Neural crest cell (in vitro differentiated cells): ENCODE measurements at regions not wholly inside any gene's neighbourhood (a gene's known extent, or its start where the extent isn't known, plus 50 kb on each side); places are given as distances from the start of the nearest gene placed in this dataset.
A peak's percentile ranks its signal among the peaks of the same experiment; 100 is the strongest.
"Not testable (repeated sequence)": the region's sequence is repeated elsewhere in the genome, so short reads cannot be mapped to it uniquely, and the experiment has no call there.

Source experiments
- DNase-seq: peaks from one replicate; pipeline ENCODE4 v3.0.0; 2021; ENCODE audit warnings: low read depth, mixed read lengths, low spot score
- H3K27ac Mint-ChIP-seq: one replicate; pipeline ENCODE4 v1.8.0; 2021; ENCODE audit warnings: mild to moderate bottlenecking, mixed read lengths; ENCODE audit not compliant: unreplicated experiment
- H3K27me3 Mint-ChIP-seq: 2 replicates; pipeline ENCODE4 v1.8.0; 2021; ENCODE audit warnings: low read depth, mild to moderate bottlenecking, mixed read lengths
- H3K36me3 Mint-ChIP-seq: 2 replicates; pipeline ENCODE4 v1.8.0; 2021; ENCODE audit warnings: low read depth, mild to moderate bottlenecking, mixed read lengths
- H3K4me1 Mint-ChIP-seq: 2 replicates; pipeline ENCODE4 v1.8.0; 2021; ENCODE audit warnings: mixed read lengths
- H3K4me3 Mint-ChIP-seq: one replicate; pipeline ENCODE4 v1.8.0; 2021; ENCODE audit warnings: mild to moderate bottlenecking, mixed read lengths
- H3K9me3 Mint-ChIP-seq: 2 replicates; pipeline ENCODE4 v1.8.0; 2021; ENCODE audit warnings: mixed read lengths
- TF ChIP-seq, protein P1 (sequence below): fragments of 200-600 bp; sonication (generic); conservative IDR thresholded peaks from 2 replicates; pipeline ENCODE4 v1.5.0; 2021; ENCODE audit warnings: antibody characterized with exemption, mild to moderate bottlenecking

DNA sequence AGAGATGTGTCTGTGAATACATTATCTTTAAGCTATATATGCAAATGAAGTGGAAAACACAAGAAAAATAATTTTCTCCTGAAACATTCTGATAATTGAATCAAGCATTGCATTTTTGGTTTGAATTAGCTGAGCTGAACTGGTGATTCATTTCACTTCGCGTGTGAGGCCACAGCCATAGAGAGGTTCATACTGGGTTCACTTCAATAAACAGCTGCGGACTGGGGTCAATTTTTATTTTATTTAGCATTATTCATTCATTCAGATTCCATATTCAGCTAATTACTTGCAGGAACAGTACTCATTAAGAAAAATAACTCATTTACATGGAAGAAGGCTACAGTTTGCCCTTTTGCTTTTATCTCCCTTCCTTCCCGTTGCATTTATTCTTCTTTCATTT is 195.2 kb upstream of the LRIG3 start:
- no peak overlapping the region for H3K27ac Mint-ChIP-seq
- peaks cover 2% of the 10 kb centered on the region for H3K9me3 Mint-ChIP-seq
- peaks cover 8% of the 10 kb centered on the region for H3K4me1 Mint-ChIP-seq
- H3K36me3 Mint-ChIP-seq: no peaks in the 10 kb centered on the region
- DNase-seq: no peak
- H3K4me3 Mint-ChIP-seq: no peak overlapping the region
- TF ChIP-seq, protein P1, sequence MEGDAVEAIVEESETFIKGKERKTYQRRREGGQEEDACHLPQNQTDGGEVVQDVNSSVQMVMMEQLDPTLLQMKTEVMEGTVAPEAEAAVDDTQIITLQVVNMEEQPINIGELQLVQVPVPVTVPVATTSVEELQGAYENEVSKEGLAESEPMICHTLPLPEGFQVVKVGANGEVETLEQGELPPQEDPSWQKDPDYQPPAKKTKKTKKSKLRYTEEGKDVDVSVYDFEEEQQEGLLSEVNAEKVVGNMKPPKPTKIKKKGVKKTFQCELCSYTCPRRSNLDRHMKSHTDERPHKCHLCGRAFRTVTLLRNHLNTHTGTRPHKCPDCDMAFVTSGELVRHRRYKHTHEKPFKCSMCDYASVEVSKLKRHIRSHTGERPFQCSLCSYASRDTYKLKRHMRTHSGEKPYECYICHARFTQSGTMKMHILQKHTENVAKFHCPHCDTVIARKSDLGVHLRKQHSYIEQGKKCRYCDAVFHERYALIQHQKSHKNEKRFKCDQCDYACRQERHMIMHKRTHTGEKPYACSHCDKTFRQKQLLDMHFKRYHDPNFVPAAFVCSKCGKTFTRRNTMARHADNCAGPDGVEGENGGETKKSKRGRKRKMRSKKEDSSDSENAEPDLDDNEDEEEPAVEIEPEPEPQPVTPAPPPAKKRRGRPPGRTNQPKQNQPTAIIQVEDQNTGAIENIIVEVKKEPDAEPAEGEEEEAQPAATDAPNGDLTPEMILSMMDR: no peak
- no peaks in the 10 kb centered on the region for H3K27me3 Mint-ChIP-seq

DNA sequence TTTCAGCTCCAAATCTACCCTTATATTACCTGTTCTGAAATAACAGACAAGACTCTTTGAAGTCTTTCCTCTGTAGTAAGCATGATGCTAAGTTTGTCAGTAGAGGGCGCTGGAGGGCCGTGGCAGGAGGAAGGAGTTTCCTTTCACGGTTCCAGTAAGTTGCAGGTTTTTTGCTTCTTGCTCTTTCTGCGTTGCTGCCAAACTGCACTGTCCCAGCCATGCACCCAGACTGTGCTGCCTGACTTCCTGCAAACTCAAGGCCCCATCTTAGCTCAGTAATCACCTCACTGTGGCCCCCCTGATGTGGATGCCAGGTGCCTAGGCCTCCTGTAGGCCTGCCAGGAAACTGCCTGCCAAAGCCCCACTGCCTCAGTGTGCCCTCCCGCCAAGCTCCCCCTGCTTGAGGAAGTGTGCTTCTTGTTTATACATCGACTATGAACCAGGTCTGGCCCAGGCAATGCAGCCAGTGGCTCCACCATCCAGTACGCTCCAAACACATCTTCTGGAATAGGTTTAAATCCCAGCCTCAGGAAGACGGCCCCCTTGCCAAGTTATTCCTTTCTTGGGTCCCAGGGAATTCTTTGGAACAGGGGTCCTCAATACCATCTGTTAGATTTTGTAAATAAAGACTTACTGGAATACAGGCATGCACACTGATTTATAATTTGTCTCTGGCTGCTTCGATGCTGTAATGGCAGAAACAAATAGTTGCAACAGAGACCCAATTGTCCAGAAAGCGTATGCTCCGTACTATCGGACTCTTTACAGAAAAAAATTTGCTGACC is 193.7 kb upstream of the LRIG3 start:
- H3K36me3 Mint-ChIP-seq: no peaks in the 10 kb centered on the region
- no peak overlapping the region for H3K4me3 Mint-ChIP-seq
- H3K27me3 Mint-ChIP-seq: no peaks in the 10 kb centered on the region
- TF ChIP-seq, protein P1: peak; percentile 88
- peaks cover 8% of the 10 kb centered on the region for H3K4me1 Mint-ChIP-seq
- DNase-seq: peak; percentile 83
- H3K9me3 Mint-ChIP-seq: peaks cover 2% of the 10 kb centered on the region
- H3K27ac Mint-ChIP-seq: peak overlapping the region; percentile 21

DNA sequence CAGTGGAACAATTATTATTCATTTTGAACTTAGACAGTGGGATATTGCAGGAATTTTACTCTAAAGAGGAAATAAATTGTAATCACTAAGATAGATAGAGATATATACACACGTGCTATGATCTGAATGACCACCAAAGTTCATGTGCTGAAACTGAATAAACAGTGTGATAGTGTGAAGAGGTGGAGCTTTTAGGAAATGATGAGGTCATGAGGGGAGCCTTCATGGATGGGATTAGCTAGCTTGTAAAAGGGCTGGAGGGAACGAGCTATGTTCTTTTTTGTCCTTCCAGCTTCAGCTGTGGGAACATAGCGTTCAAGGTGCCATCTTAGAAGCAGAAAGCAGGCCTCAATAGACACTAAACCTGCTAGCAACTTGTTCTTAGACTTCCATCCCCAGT is 191.5 kb upstream of the LRIG3 start:
- no peak overlapping the region for H3K4me3 Mint-ChIP-seq
- no peaks in the 10 kb centered on the region for H3K36me3 Mint-ChIP-seq
- TF ChIP-seq, protein P1: no peak
- peaks cover 8% of the 10 kb centered on the region for H3K4me1 Mint-ChIP-seq
- H3K27ac Mint-ChIP-seq: no peak overlapping the region
- no peaks in the 10 kb centered on the region for H3K27me3 Mint-ChIP-seq
- no peaks in the 10 kb centered on the region for H3K9me3 Mint-ChIP-seq
- no peak for DNase-seq

DNA sequence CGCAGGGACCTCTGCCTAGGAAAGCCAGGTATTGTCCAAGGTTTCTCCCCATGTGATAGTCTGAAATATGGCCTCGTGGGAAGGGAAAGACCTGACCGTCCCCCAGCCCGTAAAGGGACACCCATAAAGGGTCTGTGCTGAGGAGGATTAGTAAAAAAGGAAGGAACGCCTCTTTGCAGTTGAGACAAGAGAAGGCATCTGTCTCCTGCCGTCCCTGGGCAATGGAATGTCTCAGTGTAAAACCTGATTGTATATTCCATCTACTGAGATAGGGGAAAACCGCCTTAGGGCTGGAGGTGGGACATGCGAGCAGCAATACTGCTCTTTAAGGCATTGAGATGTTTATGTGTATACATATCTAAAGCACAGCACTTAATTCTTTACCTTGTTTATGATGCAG is 188.2 kb upstream of the LRIG3 start:
- H3K4me3 Mint-ChIP-seq, H3K4me1 Mint-ChIP-seq, H3K27me3 Mint-ChIP-seq, H3K36me3 Mint-ChIP-seq, H3K9me3 Mint-ChIP-seq, DNase-seq, H3K27ac Mint-ChIP-seq: not testable (repeated sequence)

DNA sequence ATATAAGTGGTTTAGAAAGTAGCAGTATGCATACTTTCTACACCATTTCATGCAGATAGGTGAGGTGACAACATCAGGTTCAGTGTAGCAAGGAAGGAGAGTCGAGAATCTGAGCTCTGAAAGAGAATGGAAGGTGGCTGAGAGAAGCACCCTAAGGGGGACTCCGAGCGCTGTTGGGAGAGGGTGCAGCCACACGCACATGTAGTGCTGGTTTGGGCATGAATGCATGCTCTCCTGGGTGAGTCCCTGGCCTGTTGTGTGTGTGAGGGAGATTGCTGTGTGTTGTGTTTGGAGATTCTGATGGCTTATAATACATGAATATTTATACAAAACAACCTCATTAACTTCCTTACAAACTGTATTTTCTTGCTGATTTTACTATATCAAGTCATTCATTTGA is 180.3 kb upstream of the LRIG3 start:
- TF ChIP-seq, protein P1: no peak
- no peaks in the 10 kb centered on the region for H3K27me3 Mint-ChIP-seq
- DNase-seq: no peak
- H3K27ac Mint-ChIP-seq: no peak overlapping the region
- H3K36me3 Mint-ChIP-seq: no peaks in the 10 kb centered on the region
- peaks cover 3% of the 10 kb centered on the region for H3K9me3 Mint-ChIP-seq
- peaks cover 16% of the 10 kb centered on the region for H3K4me1 Mint-ChIP-seq
- no peak overlapping the region for H3K4me3 Mint-ChIP-seq

DNA sequence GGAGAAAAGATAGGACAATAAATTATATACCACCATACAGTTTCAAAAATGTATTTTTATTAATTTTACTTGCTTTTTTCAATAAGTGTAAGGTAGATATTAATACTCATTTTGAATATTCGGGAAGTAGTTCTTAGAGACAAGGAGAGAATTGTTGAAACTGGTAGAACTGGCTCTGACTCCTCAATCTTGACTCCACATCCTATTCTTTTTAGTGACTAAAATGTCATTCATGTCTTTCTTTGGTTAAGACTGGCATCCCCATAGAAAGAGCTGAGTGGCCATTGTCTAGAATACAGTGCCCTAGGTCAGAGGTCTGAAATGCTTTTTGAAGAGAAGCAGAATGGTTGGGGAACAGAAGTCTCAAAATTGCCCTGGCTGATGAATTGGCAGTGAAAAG is 177.6 kb upstream of the LRIG3 start:
- DNase-seq: no peak
- TF ChIP-seq, protein P1: no peak
- Mint-ChIP-seq H3K36me3 (peaks cover 3% of the 10 kb centered on the region), H3K27ac (no peak overlapping the region), H3K9me3 (peaks cover 3% of the 10 kb centered on the region), H3K27me3 (no peaks in the 10 kb centered on the region), H3K4me3 (no peak overlapping the region), H3K4me1 (peaks cover 16% of the 10 kb centered on the region)
